Activated naive CD4-positive, alpha-beta T cell treated with anti-CD3 and anti-CD28 coated beads for 36 hours (primary cell): ENCODE measurements at regions not wholly inside any gene's neighbourhood (a gene's known extent, or its start where the extent isn't known, plus 50 kb on each side); places are given as distances from the start of the nearest gene placed in this dataset.
"Not testable (repeated sequence)": the region's sequence is repeated elsewhere in the genome, so short reads cannot be mapped to it uniquely, and the experiment has no call there.

Experiments used
- CTCF ChIA-PET: fragments of 350-600 bp; sonication (Branson Sonifier 250); formaldehyde crosslinking; loops from one replicate; lab custom pipeline; 2021; ENCODE audit warnings: antibody characterized with exemption; lab: Charles Lee
- DNase-seq: peaks from one replicate; pipeline ENCODE4 v3.0.0-alpha.2; 2020
- H3K27ac Mint-ChIP-seq: one replicate; pipeline ENCODE4 v1.8.0; 2021; ENCODE audit warnings: mild to moderate bottlenecking, mixed read lengths
- H3K27me3 Mint-ChIP-seq: one replicate; pipeline ENCODE4 v1.8.0; 2021; ENCODE audit warnings: low read depth, mixed read lengths
- H3K36me3 Mint-ChIP-seq: one replicate; pipeline ENCODE4 v1.8.0; 2021; ENCODE audit warnings: low read depth, mixed read lengths
- H3K4me1 Mint-ChIP-seq: one replicate; pipeline ENCODE4 v1.8.0; 2021; ENCODE audit warnings: low read depth, mixed read lengths
- H3K4me3 Mint-ChIP-seq: one replicate; pipeline ENCODE4 v1.8.0; 2021; ENCODE audit warnings: mild to moderate bottlenecking, moderate library complexity, mixed read lengths
- H3K9me3 Mint-ChIP-seq: one replicate; pipeline ENCODE4 v1.8.0; 2021; ENCODE audit warnings: mixed read lengths
- intact Hi-C: fragments of 100-400 bp; cut with micrococcal nuclease; formaldehyde crosslinking; loops from one replicate; pipeline ENCODE4 v1.15.1; 2023

DNA sequence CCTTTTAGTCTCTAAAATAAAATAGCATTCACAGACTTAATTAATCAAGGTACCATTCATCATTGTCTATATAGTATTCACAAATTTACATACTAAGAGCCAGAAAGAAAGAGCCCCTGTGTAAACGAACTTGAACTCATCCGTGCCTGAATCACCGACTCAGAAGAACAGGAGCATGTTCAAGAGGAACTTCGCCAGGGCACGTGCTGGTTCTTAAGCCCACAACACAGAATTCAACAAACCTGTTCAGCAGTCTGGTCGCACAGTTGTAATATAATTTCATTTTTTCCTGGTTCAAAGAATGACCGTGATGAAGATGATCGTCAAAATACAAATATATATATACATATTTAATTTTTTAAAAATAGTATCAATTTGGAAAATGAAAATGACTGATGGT is 141.9 kb downstream of the CETN3 start:
- no peak overlapping the region for H3K4me3 Mint-ChIP-seq
- CTCF ChIA-PET: no interaction called here
- H3K27ac Mint-ChIP-seq: no peak overlapping the region
- no peaks in the 10 kb centered on the region for H3K9me3 Mint-ChIP-seq
- intact Hi-C loops: loop anchor here (5.0 to 10.0 kb wide), 3 partner anchors 117 to 170 kb away; no protein-coding TSS in a partner anchor
- peaks cover 2% of the 10 kb centered on the region for H3K4me1 Mint-ChIP-seq
- H3K27me3 Mint-ChIP-seq: peaks cover 4% of the 10 kb centered on the region
- DNase-seq: no peak
- no peaks in the 10 kb centered on the region for H3K36me3 Mint-ChIP-seq

DNA sequence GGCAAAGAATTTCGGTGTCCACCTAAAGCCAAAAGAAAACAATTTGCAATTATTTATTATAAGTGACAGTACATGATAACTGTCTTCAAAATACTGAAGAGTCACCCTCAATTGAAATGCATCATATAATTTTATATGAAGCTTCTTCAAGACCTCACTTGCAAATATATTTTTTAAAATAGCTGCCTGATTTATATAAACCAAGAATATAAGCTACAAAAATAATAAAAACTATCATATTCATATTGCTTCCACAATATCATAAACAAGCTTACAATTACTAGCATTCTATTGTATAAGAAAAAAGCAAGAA is 144.1 kb downstream of the CETN3 start:
- Mint-ChIP-seq H3K36me3 (no peaks in the 10 kb centered on the region), H3K27me3 (peaks cover 7% of the 10 kb centered on the region), H3K4me1 (peaks cover 2% of the 10 kb centered on the region), H3K27ac (no peak overlapping the region), H3K4me3 (no peak overlapping the region), H3K9me3 (no peaks in the 10 kb centered on the region)
- intact Hi-C loops: loop anchor here (1.0 to 10.0 kb wide), 5 partner anchors 119 to 1536 kb away; no protein-coding TSS in a partner anchor
- CTCF ChIA-PET: interaction anchor here (0.7 to 1.8 kb wide), 14 partner anchors 12 to 1540 kb away, joined by 3 to 15 read pairs (median 3); no protein-coding TSS in a partner anchor
- no peak for DNase-seq

GRCh38 chr5:90264689-90265544 is 144.6 kb downstream of the CETN3 start:
- intact Hi-C loops: loop anchor here (1.0 to 10.0 kb wide), 5 partner anchors 120 to 1536 kb away; no protein-coding TSS in a partner anchor

DNA sequence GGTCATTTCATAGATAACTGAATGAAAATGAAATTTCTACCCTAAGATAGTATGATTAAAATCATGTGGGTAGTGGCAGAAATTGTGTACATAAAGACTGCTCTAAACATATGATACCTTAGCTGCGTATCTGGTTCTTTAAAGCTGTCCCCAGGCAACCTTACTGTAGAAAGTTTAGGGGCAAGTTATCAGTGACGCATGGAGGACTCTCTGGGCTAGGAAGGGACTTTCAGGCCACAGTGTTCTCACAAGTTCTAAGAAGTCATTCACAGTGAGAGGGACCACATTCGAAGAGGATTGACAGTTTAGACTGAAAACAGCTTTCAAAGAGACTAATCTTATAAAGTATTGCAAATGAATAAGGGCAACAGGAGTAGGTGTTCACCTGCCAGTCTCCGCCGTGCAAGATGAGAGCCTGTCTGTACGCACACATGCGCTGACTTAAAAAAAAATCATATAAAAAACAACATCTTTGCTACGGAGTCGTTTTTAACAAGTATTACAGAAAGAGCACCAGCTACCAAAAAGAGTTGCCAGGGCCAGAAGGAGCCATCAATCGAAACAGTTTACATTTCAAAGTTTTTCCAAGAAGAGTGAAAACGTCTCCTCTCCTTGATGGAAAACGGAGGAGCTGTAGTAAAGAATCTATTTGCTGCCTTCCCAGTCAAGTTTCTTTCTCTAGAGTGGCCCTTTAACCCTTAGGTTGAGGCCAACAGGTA is 146.3 kb downstream of the CETN3 start:
- no peak overlapping the region for H3K27ac Mint-ChIP-seq
- DNase-seq: no peak
- H3K9me3 Mint-ChIP-seq: no peaks in the 10 kb centered on the region
- peaks cover 2% of the 10 kb centered on the region for H3K4me1 Mint-ChIP-seq
- CTCF ChIA-PET: interaction anchor here (0.6 to 1.9 kb wide), 2 partner anchors 178 to 1534 kb away, joined by 3 to 4 read pairs; no protein-coding TSS in a partner anchor
- H3K27me3 Mint-ChIP-seq: peaks cover 7% of the 10 kb centered on the region
- intact Hi-C loops: loop anchor here (10.0 kb wide), 1 partner anchor 122 kb away; no protein-coding TSS in a partner anchor
- H3K4me3 Mint-ChIP-seq: no peak overlapping the region
- H3K36me3 Mint-ChIP-seq: no peaks in the 10 kb centered on the region

More at GRCh38 chr5:90264689-90265544, 144.6 kb downstream of the CETN3 start:
- CTCF ChIA-PET: interaction anchor here (0.7 to 1.8 kb wide), 14 partner anchors 12 to 1539 kb away, joined by 3 to 15 read pairs (median 3); no protein-coding TSS in a partner anchor
- no peak overlapping the region for H3K4me3 Mint-ChIP-seq
- H3K36me3 Mint-ChIP-seq: no peaks in the 10 kb centered on the region
- H3K4me1 Mint-ChIP-seq: peaks cover 2% of the 10 kb centered on the region
- H3K27ac Mint-ChIP-seq: no peak overlapping the region
- peak; percentile 73 for DNase-seq
- no peaks in the 10 kb centered on the region for H3K9me3 Mint-ChIP-seq
- H3K27me3 Mint-ChIP-seq: peaks cover 7% of the 10 kb centered on the region

DNA sequence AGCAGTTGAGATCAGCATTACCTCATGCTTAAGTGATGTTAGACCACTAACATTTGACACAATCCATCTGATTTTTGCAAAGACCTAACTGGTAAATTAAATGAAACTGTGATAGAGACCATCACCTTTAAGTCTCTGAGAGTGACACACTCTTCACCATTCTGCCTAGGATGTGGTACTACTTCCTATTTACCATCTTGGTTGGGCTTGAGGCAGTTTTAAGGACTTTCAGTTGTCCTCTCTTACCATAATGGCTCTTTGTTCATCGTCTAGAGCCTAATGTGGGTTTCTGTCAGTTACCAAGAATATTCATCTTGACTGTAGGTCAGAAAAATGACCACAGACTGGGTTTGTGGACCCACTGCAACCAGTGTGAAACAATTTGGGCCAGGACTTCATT is 158.1 kb downstream of the CETN3 start:
- H3K36me3 Mint-ChIP-seq: no peaks in the 10 kb centered on the region
- H3K27ac Mint-ChIP-seq: no peak overlapping the region
- H3K27me3 Mint-ChIP-seq: peaks cover 2% of the 10 kb centered on the region
- H3K4me3 Mint-ChIP-seq: no peak overlapping the region
- CTCF ChIA-PET: no interaction called here
- H3K9me3 Mint-ChIP-seq: no peaks in the 10 kb centered on the region
- intact Hi-C loops: no loop called here
- no peak for DNase-seq
- H3K4me1 Mint-ChIP-seq: no peaks in the 10 kb centered on the region

GRCh38 chr5:90248640-90249039 is 160.9 kb downstream of the CETN3 start:
- no peaks in the 10 kb centered on the region for H3K9me3 Mint-ChIP-seq
- intact Hi-C loops: no loop called here
- H3K27me3 Mint-ChIP-seq: no peaks in the 10 kb centered on the region
- no peaks in the 10 kb centered on the region for H3K36me3 Mint-ChIP-seq
- no peaks in the 10 kb centered on the region for H3K4me1 Mint-ChIP-seq
- DNase-seq: no peak
- CTCF ChIA-PET: no interaction called here
- no peak overlapping the region for H3K27ac Mint-ChIP-seq
- H3K4me3 Mint-ChIP-seq: no peak overlapping the region

- H3K4me3 Mint-ChIP-seq, H3K9me3 Mint-ChIP-seq, DNase-seq, CTCF ChIA-PET, H3K27ac Mint-ChIP-seq, H3K36me3 Mint-ChIP-seq, intact Hi-C loops, H3K27me3 Mint-ChIP-seq, H3K4me1 Mint-ChIP-seq: not testable (repeated sequence)
Observed at GRCh38 chr5:90243848-90244247, 165.7 kb downstream of the CETN3 start.

GRCh38 chr5:90233476-90233875 is 176.1 kb downstream of the CETN3 start:
- Mint-ChIP-seq H3K27me3 (peaks cover 10% of the 10 kb centered on the region), H3K4me3 (no peak overlapping the region), H3K9me3 (no peaks in the 10 kb centered on the region), H3K4me1 (no peaks in the 10 kb centered on the region), H3K27ac (no peak overlapping the region), H3K36me3 (no peaks in the 10 kb centered on the region)
- no peak for DNase-seq
- CTCF ChIA-PET: no interaction called here
- intact Hi-C loops: no loop called here

GRCh38 chr5:90231688-90232087 is 177.9 kb downstream of the CETN3 start:
- H3K27me3 Mint-ChIP-seq: peaks cover 10% of the 10 kb centered on the region
- H3K9me3 Mint-ChIP-seq: no peaks in the 10 kb centered on the region
- no peak overlapping the region for H3K4me3 Mint-ChIP-seq
- H3K36me3 Mint-ChIP-seq: no peaks in the 10 kb centered on the region
- intact Hi-C loops: no loop called here
- CTCF ChIA-PET: interaction anchor here (1.2 kb wide), 1 partner anchor 34 kb away, joined by 4 read pairs; no protein-coding TSS in a partner anchor
- no peak for DNase-seq
- no peaks in the 10 kb centered on the region for H3K4me1 Mint-ChIP-seq
- H3K27ac Mint-ChIP-seq: no peak overlapping the region

GRCh38 chr5:90227683-90228082 is 181.9 kb downstream of the CETN3 start:
- CTCF ChIA-PET: no interaction called here
- DNase-seq: no peak
- Mint-ChIP-seq H3K4me1 (no peaks in the 10 kb centered on the region), H3K9me3 (no peaks in the 10 kb centered on the region), H3K36me3 (no peaks in the 10 kb centered on the region), H3K27me3 (peaks cover 9% of the 10 kb centered on the region), H3K4me3 (no peak overlapping the region), H3K27ac (no peak overlapping the region)
- intact Hi-C loops: no loop called here

DNA sequence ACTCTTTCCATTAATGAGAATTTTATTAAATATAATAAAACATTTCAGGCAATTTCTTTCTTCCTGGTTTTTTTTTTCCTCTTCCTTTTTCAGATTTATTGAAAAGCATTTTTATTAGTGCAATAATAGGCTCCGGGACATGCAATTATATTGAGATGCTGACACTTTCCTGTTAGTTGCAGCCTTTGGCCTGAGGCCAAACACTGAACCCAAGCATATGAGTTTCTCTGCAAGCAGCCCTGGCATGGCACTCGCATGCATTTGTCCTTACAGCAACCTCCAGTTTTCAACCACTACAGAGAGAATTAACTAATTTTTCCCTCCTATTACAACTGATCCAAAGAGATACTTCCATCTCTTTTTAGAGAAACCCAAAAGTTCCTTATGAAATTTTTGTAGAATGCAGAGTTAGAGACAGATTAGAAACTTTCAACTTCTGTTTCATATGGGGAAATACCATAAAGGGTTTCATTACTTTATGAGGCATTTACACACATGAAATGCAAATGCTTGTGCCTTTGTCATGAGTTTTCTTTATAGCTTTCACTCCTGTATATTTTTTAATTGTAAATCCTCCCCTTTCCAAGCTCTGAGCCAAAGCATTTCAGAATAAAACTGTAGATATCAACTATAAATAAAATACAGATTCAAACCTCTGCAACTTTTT is 183.0 kb downstream of the CETN3 start:
- Mint-ChIP-seq H3K36me3 (no peaks in the 10 kb centered on the region), H3K4me1 (no peaks in the 10 kb centered on the region), H3K27me3 (peaks cover 9% of the 10 kb centered on the region), H3K9me3 (no peaks in the 10 kb centered on the region), H3K4me3 (no peak overlapping the region), H3K27ac (no peak overlapping the region)
- intact Hi-C loops: no loop called here
- CTCF ChIA-PET: no interaction called here
- DNase-seq: no peak

- Mint-ChIP-seq H3K9me3 (no peaks in the 10 kb centered on the region), H3K27me3 (peaks cover 6% of the 10 kb centered on the region), H3K4me3 (no peak overlapping the region), H3K27ac (no peak overlapping the region), H3K4me1 (no peaks in the 10 kb centered on the region), H3K36me3 (no peaks in the 10 kb centered on the region)
- DNase-seq: no peak
- CTCF ChIA-PET: no interaction called here
- intact Hi-C loops: no loop called here
Observed at GRCh38 chr5:90224342-90224741, 185.2 kb downstream of the CETN3 start.
